SK-N-SH (cell line): ENCODE measurements at regions not wholly inside any gene's neighbourhood (a gene's known extent, or its start where the extent isn't known, plus 50 kb on each side); places are given as distances from the start of the nearest gene placed in this dataset.

Source experiments
- CTCF ChIA-PET: fragments of 300-600, 350-600 bp; formaldehyde crosslinking; extraction: SDS; loops from one replicate; lab custom pipeline; 2021; lab: Yijun Ruan, JAX
- POLR2A ChIA-PET: fragments of 350-600 bp; sonication (Branson Sonifier 250); formaldehyde crosslinking; extraction: SDS; loops from one replicate; lab custom pipeline; 2020; ENCODE audit warnings: antibody characterized with exemption, inconsistent platforms; lab: Yijun Ruan, JAX
- DNase-seq: peaks from one replicate; pipeline ENCODE4 v3.0.0; 2012
- H2AFZ ChIP-seq: fragments of 200-600 bp; sonication (generic); 2 replicates; pipeline ENCODE4 v1.8.1; 2016; ENCODE audit warnings: antibody characterized with exemption, mild to moderate bottlenecking, low read depth
- H3F3A ChIP-seq: fragments of 200-600 bp; sonication (generic); replicated peaks from 2 replicates; pipeline ENCODE3; 2016; ENCODE audit warnings: antibody characterized with exemption, mild to moderate bottlenecking; ENCODE audit not compliant: insufficient read depth
- H3K27ac ChIP-seq, 2 experiments: fragments of 200-500 bp in 1 of 2; fragments of 200-600 bp in 1 of 2; sonication (Bioruptor generic) in 1 of 2; sonication (generic), shearing (Covaris generic) in 1 of 2; 2 replicates each; pipeline versions ENCODE4 v1.5.1 to v1.6.1; 2014 to 2016; ENCODE audit warnings: low read depth in 2 of 2, inconsistent platforms in 1 of 2, low read length in 1 of 2, mild to moderate bottlenecking in 1 of 2, mixed read lengths in 1 of 2
- H3K27me3 ChIP-seq: fragments of 200-600 bp; sonication (generic), shearing (Covaris generic); 2 replicates; pipeline ENCODE4 v1.6.1; 2016; ENCODE audit warnings: mixed run types; ENCODE audit not compliant: insufficient read depth
- H3K36me3 ChIP-seq, 2 experiments: fragments of 200-500 bp in 1 of 2; fragments of 200-600 bp in 1 of 2; sonication (Bioruptor generic) in 1 of 2; sonication (generic) in 1 of 2; replicated peaks in 1 of 2; 2 replicates each; pipeline versions ENCODE3 to v1.5.1; 2014 to 2016; ENCODE audit warnings: low read length in 1 of 2, mild to moderate bottlenecking in 1 of 2; ENCODE audit not compliant: insufficient read depth in 2 of 2, control insufficient read depth in 1 of 2
- H3K4me1 ChIP-seq, 2 experiments: fragments of 200-500 bp in 1 of 2; fragments of 200-600 bp in 1 of 2; sonication (Bioruptor generic) in 1 of 2; sonication (generic), shearing (Covaris generic) in 1 of 2; 2 replicates each; pipeline versions ENCODE4 v1.5.1 to v1.6.1; 2014 to 2016; ENCODE audit warnings: low read depth in 1 of 2, low read length in 1 of 2, mixed run types in 1 of 2; ENCODE audit not compliant: insufficient read depth in 2 of 2, control insufficient read depth in 1 of 2
- H3K4me2 ChIP-seq: fragments of 200-600 bp; sonication (generic), shearing (Covaris generic); 2 replicates; pipeline ENCODE4 v1.6.1; 2017; ENCODE audit warnings: mixed run types
- H3K4me3 ChIP-seq, 2 experiments: fragments of 200-500 bp in 1 of 2; fragments of 200-600 bp in 1 of 2; sonication (Bioruptor generic) in 1 of 2; sonication (generic), shearing (Covaris generic) in 1 of 2; 2 replicates each; pipeline versions ENCODE4 v1.5.1 to v1.8.1; 2014 to 2016; ENCODE audit warnings: low read depth in 2 of 2, inconsistent platforms in 1 of 2, low read length in 1 of 2, mild to moderate bottlenecking in 1 of 2, mixed read lengths in 1 of 2, moderate library complexity in 1 of 2
- H3K79me2 ChIP-seq: fragments of 200-600 bp; sonication (generic); 2 replicates; pipeline ENCODE4 v1.8.1; 2017; ENCODE audit warnings: mild to moderate bottlenecking; ENCODE audit not compliant: insufficient read depth
- H3K9ac ChIP-seq: fragments of 200-600 bp; sonication (generic); 2 replicates; pipeline ENCODE4 v1.6.1; 2017; ENCODE audit warnings: mixed run types
- H3K9me2 ChIP-seq: fragments of 200-600 bp; sonication (generic); 2 replicates; pipeline ENCODE4 v1.6.1; 2017; ENCODE audit warnings: mixed run types
- H3K9me3 ChIP-seq: fragments of 200-600 bp; sonication (generic); 2 replicates; pipeline ENCODE4 v1.6.1; 2017; ENCODE audit warnings: mixed run types, mild to moderate bottlenecking, moderate library complexity
- H4K20me1 ChIP-seq: fragments of 200-600 bp; sonication (generic); 2 replicates; pipeline ENCODE4 v1.6.1; 2017; ENCODE audit warnings: mild to moderate bottlenecking, mixed run types; ENCODE audit not compliant: insufficient read depth
- FOSL2 ChIP-seq: IDR thresholded peaks from 2 replicates; pipeline ENCODE4 v1.4.0; 2012; ENCODE audit warnings: low read depth, mild to moderate bottlenecking, moderate library complexity, borderline replicate concordance
- JUND ChIP-seq: IDR thresholded peaks from 2 replicates; pipeline ENCODE4 v1.4.0; 2012
- MAX ChIP-seq: IDR thresholded peaks from 2 replicates; pipeline ENCODE4 v1.4.0; 2012; ENCODE audit warnings: low read depth
- NRF1 ChIP-seq: IDR thresholded peaks from 2 replicates; pipeline ENCODE4 v1.6.1; 2012; ENCODE audit warnings: low read depth, mild to moderate bottlenecking, low read length
- RFX5 ChIP-seq: IDR thresholded peaks from 2 replicates; pipeline ENCODE4 v1.6.1; 2012; ENCODE audit warnings: mild to moderate bottlenecking, improper control_type of control experiment, low read length
- SIN3A ChIP-seq: IDR thresholded peaks from 2 replicates; pipeline ENCODE4 v1.6.1; 2012; ENCODE audit warnings: low read depth, mild to moderate bottlenecking, low read length, moderate library complexity, borderline replicate concordance
- TAF1 ChIP-seq: IDR thresholded peaks from 2 replicates; pipeline ENCODE4 v1.6.1; 2012; ENCODE audit warnings: low read depth, mild to moderate bottlenecking, low read length, moderate library complexity, borderline replicate concordance
- TCF12 ChIP-seq: IDR thresholded peaks from 2 replicates; pipeline ENCODE4 v1.4.0; 2012
- USF2 ChIP-seq: fragments of 150-350 bp; IDR thresholded peaks from 2 replicates; pipeline ENCODE4 v1.6.1; 2017; ENCODE audit warnings: antibody characterized with exemption, low read length, low read depth, borderline replicate concordance
- YY1 ChIP-seq: IDR thresholded peaks from 2 replicates; pipeline ENCODE4 v1.4.0; 2012; ENCODE audit warnings: low read depth, mild to moderate bottlenecking
- WGBS: methylation state at CpG from one replicate; pipeline ENCODE4 v1.1.6; 2017; ENCODE audit warnings: low lambda C conversion rate; 5-methylcytosine and 5-hydroxymethylcytosine counted together
- TF ChIP-seq, protein P1 (sequence below): IDR thresholded peaks from 2 replicates; pipeline ENCODE4 v1.4.0; 2012; ENCODE audit warnings: low read depth, borderline replicate concordance
- TF ChIP-seq, protein P2 (sequence below): IDR thresholded peaks from 2 replicates; pipeline ENCODE4 v1.4.0; 2012; ENCODE audit warnings: low read depth, borderline replicate concordance
- TF ChIP-seq, protein P3 (sequence below): IDR thresholded peaks from 2 replicates; pipeline ENCODE4; 2012

- Histone ChIP-seq H3K9ac (no peak overlapping the region), H3F3A (no peaks in the 10 kb centered on the region), H2AFZ (no peak overlapping the region), H3K27me3 (no peaks in the 10 kb centered on the region), H3K27ac (no peak overlapping the region), H3K36me3 (no peaks in the 10 kb centered on the region), H3K9me3 (no peaks in the 10 kb centered on the region), H3K9me2 (no peaks in the 10 kb centered on the region), H3K4me3 (no peak overlapping the region), H3K4me1 (no peaks in the 10 kb centered on the region), H3K4me2 (no peak overlapping the region), H3K79me2 (no peaks in the 10 kb centered on the region), H4K20me1 (no peaks in the 10 kb centered on the region)
- CTCF ChIA-PET, result no interaction called here
- POLR2A ChIA-PET, result no interaction called here
- 20% methylated on average over 1 of the region's 5 CpGs for WGBS
- no peak for DNase-seq
- TF ChIP-seq RFX5 (no peak), MAX (no peak), JUND (no peak), NRF1 (no peak), SIN3A (no peak), USF2 (no peak), YY1 (no peak), FOSL2 (no peak), TCF12 (no peak), TAF1 (no peak)
- TF ChIP-seq, protein P1, sequence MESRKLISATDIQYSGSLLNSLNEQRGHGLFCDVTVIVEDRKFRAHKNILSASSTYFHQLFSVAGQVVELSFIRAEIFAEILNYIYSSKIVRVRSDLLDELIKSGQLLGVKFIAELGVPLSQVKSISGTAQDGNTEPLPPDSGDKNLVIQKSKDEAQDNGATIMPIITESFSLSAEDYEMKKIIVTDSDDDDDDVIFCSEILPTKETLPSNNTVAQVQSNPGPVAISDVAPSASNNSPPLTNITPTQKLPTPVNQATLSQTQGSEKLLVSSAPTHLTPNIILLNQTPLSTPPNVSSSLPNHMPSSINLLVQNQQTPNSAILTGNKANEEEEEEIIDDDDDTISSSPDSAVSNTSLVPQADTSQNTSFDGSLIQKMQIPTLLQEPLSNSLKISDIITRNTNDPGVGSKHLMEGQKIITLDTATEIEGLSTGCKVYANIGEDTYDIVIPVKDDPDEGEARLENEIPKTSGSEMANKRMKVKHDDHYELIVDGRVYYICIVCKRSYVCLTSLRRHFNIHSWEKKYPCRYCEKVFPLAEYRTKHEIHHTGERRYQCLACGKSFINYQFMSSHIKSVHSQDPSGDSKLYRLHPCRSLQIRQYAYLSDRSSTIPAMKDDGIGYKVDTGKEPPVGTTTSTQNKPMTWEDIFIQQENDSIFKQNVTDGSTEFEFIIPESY, result no peak
- TF ChIP-seq, protein P2, sequence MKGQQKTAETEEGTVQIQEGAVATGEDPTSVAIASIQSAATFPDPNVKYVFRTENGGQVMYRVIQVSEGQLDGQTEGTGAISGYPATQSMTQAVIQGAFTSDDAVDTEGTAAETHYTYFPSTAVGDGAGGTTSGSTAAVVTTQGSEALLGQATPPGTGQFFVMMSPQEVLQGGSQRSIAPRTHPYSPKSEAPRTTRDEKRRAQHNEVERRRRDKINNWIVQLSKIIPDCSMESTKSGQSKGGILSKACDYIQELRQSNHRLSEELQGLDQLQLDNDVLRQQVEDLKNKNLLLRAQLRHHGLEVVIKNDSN, result no peak
- TF ChIP-seq, protein P3, sequence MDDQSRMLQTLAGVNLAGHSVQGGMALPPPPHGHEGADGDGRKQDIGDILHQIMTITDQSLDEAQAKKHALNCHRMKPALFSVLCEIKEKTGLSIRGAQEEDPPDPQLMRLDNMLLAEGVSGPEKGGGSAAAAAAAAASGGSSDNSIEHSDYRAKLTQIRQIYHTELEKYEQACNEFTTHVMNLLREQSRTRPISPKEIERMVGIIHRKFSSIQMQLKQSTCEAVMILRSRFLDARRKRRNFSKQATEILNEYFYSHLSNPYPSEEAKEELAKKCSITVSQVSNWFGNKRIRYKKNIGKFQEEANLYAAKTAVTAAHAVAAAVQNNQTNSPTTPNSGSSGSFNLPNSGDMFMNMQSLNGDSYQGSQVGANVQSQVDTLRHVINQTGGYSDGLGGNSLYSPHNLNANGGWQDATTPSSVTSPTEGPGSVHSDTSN, result no peak
Observed at GRCh38 chr21:33987461-33987860, 71.9 kb upstream of the ATP5PO start.
